ENCODE measurements at regions not wholly inside any gene's neighbourhood (a gene's known extent, or its start where the extent isn't known, plus 50 kb on each side); places are given as distances from the start of the nearest gene placed in this dataset.
A peak's percentile ranks its signal among the peaks of the same experiment; 100 is the strongest.

GRCh38 chr7:25408876-25409275 is 180.6 kb upstream of the NPVF start:
- Mint-ChIP-seq H3K27ac (peak overlapping the region; percentile 8), H3K27me3 (peaks cover 13% of the 10 kb centered on the region), H3K4me1 (ENCODE audit: unreplicated experiment) (peaks cover 53% of the 10 kb centered on the region), H3K36me3 (no peaks in the 10 kb centered on the region), H3K4me3 (peak overlapping the region; percentile 13), H3K9me3 (no peaks in the 10 kb centered on the region)
- no peak for DNase-seq (ENCODE audit: extremely low spot score, unreplicated experiment)
- TF ChIP-seq CTCF (conservative IDR thresholded peaks at IDR 0.05): no peak

GRCh38 chr7:25409897-25410636 is 181.8 kb upstream of the NPVF start:
- Mint-ChIP-seq H3K27me3 (peaks cover 9% of the 10 kb centered on the region), H3K36me3 (no peaks in the 10 kb centered on the region), H3K4me3 (no peak overlapping the region), H3K9me3 (no peaks in the 10 kb centered on the region), H3K4me1 (ENCODE audit: unreplicated experiment) (peaks cover 53% of the 10 kb centered on the region), H3K27ac (no peak overlapping the region)
- no peak for TF ChIP-seq CTCF (conservative IDR thresholded peaks at IDR 0.05)
- no peak for DNase-seq (ENCODE audit: extremely low spot score, unreplicated experiment)

GRCh38 chr7:25420771-25421170 is 192.5 kb upstream of the NPVF start:
- H3K4me3 Mint-ChIP-seq: no peak overlapping the region
- no peak for DNase-seq (ENCODE audit: extremely low spot score, unreplicated experiment)
- H3K36me3 Mint-ChIP-seq: no peaks in the 10 kb centered on the region
- H3K27ac Mint-ChIP-seq: no peak overlapping the region
- H3K9me3 Mint-ChIP-seq: no peaks in the 10 kb centered on the region
- TF ChIP-seq CTCF (conservative IDR thresholded peaks at IDR 0.05): no peak
- H3K27me3 Mint-ChIP-seq: peaks cover 13% of the 10 kb centered on the region
- H3K4me1 Mint-ChIP-seq (ENCODE audit: unreplicated experiment): peaks cover 8% of the 10 kb centered on the region

GRCh38 chr7:25424113-25424512 is 195.8 kb upstream of the NPVF start:
- peaks cover 8% of the 10 kb centered on the region for H3K27me3 Mint-ChIP-seq
- H3K4me1 Mint-ChIP-seq (ENCODE audit: unreplicated experiment): peaks cover 8% of the 10 kb centered on the region
- H3K36me3 Mint-ChIP-seq: no peaks in the 10 kb centered on the region
- no peak overlapping the region for H3K27ac Mint-ChIP-seq
- DNase-seq (ENCODE audit: extremely low spot score, unreplicated experiment): no peak
- no peak for TF ChIP-seq CTCF (conservative IDR thresholded peaks at IDR 0.05)
- no peak overlapping the region for H3K4me3 Mint-ChIP-seq
- no peaks in the 10 kb centered on the region for H3K9me3 Mint-ChIP-seq

- H3K4me3 Mint-ChIP-seq: no peak overlapping the region
- H3K9me3 Mint-ChIP-seq: no peaks in the 10 kb centered on the region
- no peak for TF ChIP-seq CTCF (conservative IDR thresholded peaks at IDR 0.05)
- no peaks in the 10 kb centered on the region for H3K36me3 Mint-ChIP-seq
- H3K4me1 Mint-ChIP-seq (ENCODE audit: unreplicated experiment): peaks cover 12% of the 10 kb centered on the region
- H3K27me3 Mint-ChIP-seq: peaks cover 3% of the 10 kb centered on the region
- no peak for DNase-seq (ENCODE audit: extremely low spot score, unreplicated experiment)
- H3K27ac Mint-ChIP-seq: no peak overlapping the region
These were observed 196.6 kb upstream of the NPVF start for GRCh38 chr7:25424855-25425254.
